Hematopoietic multipotent progenitor cell treated with erythropoietin and hydrocortisone succinate and interleukin-3 and kit ligand, for 15 days (in vitro differentiated cells): ENCODE measurements at regions not wholly inside any gene's neighbourhood (a gene's known extent, or its start where the extent isn't known, plus 50 kb on each side); places are given as distances from the start of the nearest gene placed in this dataset.

ENCODE experiments used
- DNase-seq: peaks from one replicate; pipeline ENCODE4 v3.0.0-alpha.2; 2015; ENCODE audit warnings: low spot score

- DNase-seq: no peak
Observed at GRCh38 chr16:86157616-86158247, 258.8 kb downstream of the IRF8 start.

GRCh38 chr16:86158688-86159360 lies 259.9 kb downstream of the IRF8 start:
- DNase-seq: no peak

GRCh38 chr16:86165479-86165878 lies 266.5 kb downstream of the IRF8 start:
- DNase-seq: no peak

- no peak for DNase-seq
Observed at GRCh38 chr16:86166414-86166813, 267.5 kb downstream of the IRF8 start.

- no peak for DNase-seq
Observed at GRCh38 chr16:86167061-86167460, 268.1 kb downstream of the IRF8 start.

GRCh38 chr16:86170720-86171119 lies 271.8 kb downstream of the IRF8 start:
- no peak for DNase-seq

GRCh38 chr16:86171329-86171728 lies 272.4 kb downstream of the IRF8 start:
- no peak for DNase-seq

- DNase-seq: no peak
Observed at GRCh38 chr16:86175816-86176215, 276.9 kb downstream of the IRF8 start.

GRCh38 chr16:86176462-86176861 lies 277.5 kb downstream of the IRF8 start:
- DNase-seq: no peak

GRCh38 chr16:86180244-86180643 lies 281.3 kb downstream of the IRF8 start:
- no peak for DNase-seq

GRCh38 chr16:86180780-86181179 lies 281.8 kb downstream of the IRF8 start:
- DNase-seq: no peak

GRCh38 chr16:86181526-86181925 lies 282.6 kb downstream of the IRF8 start:
- DNase-seq: no peak

- DNase-seq: no peak
Observed at GRCh38 chr16:86184185-86184584, 285.2 kb downstream of the IRF8 start.

GRCh38 chr16:86185089-86185488 lies 286.1 kb downstream of the IRF8 start:
- DNase-seq: no peak

GRCh38 chr16:86186313-86186712 lies 287.4 kb downstream of the IRF8 start:
- no peak for DNase-seq

GRCh38 chr16:86189934-86190333 lies 291.0 kb downstream of the IRF8 start:
- DNase-seq: no peak

GRCh38 chr16:86191663-86192062 lies 292.7 kb downstream of the IRF8 start:
- DNase-seq: no peak

- DNase-seq: no peak
Observed at GRCh38 chr16:86193528-86194193, 294.7 kb downstream of the IRF8 start.

- no peak for DNase-seq
Observed at GRCh38 chr16:86195863-86196630, 297.1 kb downstream of the IRF8 start.

GRCh38 chr16:86196687-86197391 lies 297.9 kb downstream of the IRF8 start:
- no peak for DNase-seq

GRCh38 chr16:86198206-86199118 lies 299.5 kb downstream of the IRF8 start:
- no peak for DNase-seq
